ENCODE measurements at regions not wholly inside any gene's neighbourhood (a gene's known extent, or its start where the extent isn't known, plus 50 kb on each side); places are given as distances from the start of the nearest gene placed in this dataset.

- H3K27me3 ChIP-seq = no peaks in the 10 kb centered on the region
- H3K9me3 ChIP-seq = no peaks in the 10 kb centered on the region
- intact Hi-C loops (cut with DNase I) = no loop called here
- H3K27ac ChIP-seq = no peak overlapping the region
- H3K4me1 ChIP-seq = no peaks in the 10 kb centered on the region
- no peaks in the 10 kb centered on the region for H3K36me3 ChIP-seq
- ATAC-seq (no peak), DNase-seq (no peak)
- no peak overlapping the region for H3K4me3 ChIP-seq
- TF ChIP-seq CTCF (IDR thresholded peaks at IDR 0.05) = no peak
Observed at GRCh38 chr1:106603616-106604015, 452.9 kb upstream of the PRMT6 start.

- Histone ChIP-seq H3K9me3 (no peaks in the 10 kb centered on the region), H3K4me3 (no peak overlapping the region), H3K27me3 (no peaks in the 10 kb centered on the region), H3K27ac (no peak overlapping the region), H3K36me3 (no peaks in the 10 kb centered on the region), H3K4me1 (no peaks in the 10 kb centered on the region)
- DNase-seq (no peak), ATAC-seq (no peak)
- intact Hi-C loops (cut with DNase I) = no loop called here
- TF ChIP-seq CTCF (IDR thresholded peaks at IDR 0.05) = no peak
Observed at GRCh38 chr1:106608841-106609240, 447.6 kb upstream of the PRMT6 start.

GRCh38 chr1:106613068-106613467 lies 443.4 kb upstream of the PRMT6 start:
- Histone ChIP-seq H3K9me3 (no peaks in the 10 kb centered on the region), H3K4me1 (no peaks in the 10 kb centered on the region), H3K27ac (no peak overlapping the region), H3K36me3 (no peaks in the 10 kb centered on the region), H3K27me3 (no peaks in the 10 kb centered on the region), H3K4me3 (no peak overlapping the region)
- ATAC-seq = no peak
- no peak for TF ChIP-seq CTCF (IDR thresholded peaks at IDR 0.05)
- intact Hi-C loops (cut with DNase I) = no loop called here
- DNase-seq = no peak

GRCh38 chr1:106613861-106614260 lies 442.6 kb upstream of the PRMT6 start:
- DNase-seq (no peak), ATAC-seq (no peak)
- H3K9me3 ChIP-seq = no peaks in the 10 kb centered on the region
- no peak overlapping the region for H3K4me3 ChIP-seq
- TF ChIP-seq CTCF (IDR thresholded peaks at IDR 0.05) = no peak
- no peaks in the 10 kb centered on the region for H3K4me1 ChIP-seq
- no peak overlapping the region for H3K27ac ChIP-seq
- no peaks in the 10 kb centered on the region for H3K27me3 ChIP-seq
- intact Hi-C loops (cut with DNase I) = no loop called here
- no peaks in the 10 kb centered on the region for H3K36me3 ChIP-seq

- no peaks in the 10 kb centered on the region for H3K4me1 ChIP-seq
- H3K27me3 ChIP-seq = no peaks in the 10 kb centered on the region
- no peak for TF ChIP-seq CTCF (IDR thresholded peaks at IDR 0.05)
- no peak for ATAC-seq
- H3K9me3 ChIP-seq = no peaks in the 10 kb centered on the region
- DNase-seq = no peak
- intact Hi-C loops (cut with DNase I) = no loop called here
- H3K27ac ChIP-seq = no peak overlapping the region
- no peak overlapping the region for H3K4me3 ChIP-seq
- no peaks in the 10 kb centered on the region for H3K36me3 ChIP-seq
Observed at GRCh38 chr1:106615473-106615872, 441.0 kb upstream of the PRMT6 start.

DNA sequence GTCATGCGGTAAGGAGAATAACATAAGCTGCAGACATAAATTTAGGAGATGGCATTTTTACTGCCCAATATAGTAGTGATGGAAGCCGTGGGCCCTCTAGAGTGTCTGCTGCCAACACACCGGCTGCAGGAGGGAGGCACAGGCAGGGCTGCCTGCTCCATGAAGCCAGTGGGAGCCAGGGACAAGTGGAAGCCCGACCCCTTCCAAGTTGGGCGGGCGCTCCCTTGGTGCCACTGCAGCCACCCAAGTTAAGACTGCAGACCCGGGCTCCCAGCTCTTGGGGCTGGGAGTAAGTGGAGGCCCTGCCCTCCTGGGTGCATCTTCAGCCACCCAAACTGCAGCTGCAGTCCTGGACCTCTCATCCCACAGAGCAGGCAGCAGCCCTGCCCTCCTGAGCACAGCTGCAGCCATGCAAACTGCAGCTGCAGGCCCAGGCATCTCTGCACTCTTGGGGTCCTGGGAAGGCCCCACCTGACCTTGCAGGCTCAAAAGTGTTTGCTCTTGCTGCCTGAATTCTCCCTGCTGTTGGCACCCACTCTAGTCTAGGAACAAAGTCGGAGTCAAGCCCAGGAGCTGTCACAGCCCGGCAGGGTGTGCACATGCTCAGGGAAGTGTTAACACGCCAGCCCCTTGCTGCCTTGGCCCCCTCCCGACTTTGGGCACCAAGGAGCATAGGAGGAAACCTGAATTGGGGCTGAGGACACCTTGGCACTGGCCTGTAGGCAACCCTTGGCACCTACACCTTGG lies 437.2 kb upstream of the PRMT6 start:
- Histone ChIP-seq H3K9me3 (no peaks in the 10 kb centered on the region), H3K36me3 (no peaks in the 10 kb centered on the region), H3K27me3 (no peaks in the 10 kb centered on the region), H3K4me3 (no peak overlapping the region), H3K4me1 (no peaks in the 10 kb centered on the region), H3K27ac (no peak overlapping the region)
- peak; percentile 46 for DNase-seq
- no peak for TF ChIP-seq CTCF (IDR thresholded peaks at IDR 0.05)
- peak; percentile 25 for ATAC-seq
- intact Hi-C loops (cut with DNase I) = no loop called here

Data from upper lobe of right lung (tissue), 1 donor.